ENCODE measurements at regions not wholly inside any gene's neighbourhood (a gene's known extent, or its start where the extent isn't known, plus 50 kb on each side); places are given as distances from the start of the nearest gene placed in this dataset.
"Not testable (repeated sequence)": the region's sequence is repeated elsewhere in the genome, so short reads cannot be mapped to it uniquely, and the experiment has no call there.

DNA sequence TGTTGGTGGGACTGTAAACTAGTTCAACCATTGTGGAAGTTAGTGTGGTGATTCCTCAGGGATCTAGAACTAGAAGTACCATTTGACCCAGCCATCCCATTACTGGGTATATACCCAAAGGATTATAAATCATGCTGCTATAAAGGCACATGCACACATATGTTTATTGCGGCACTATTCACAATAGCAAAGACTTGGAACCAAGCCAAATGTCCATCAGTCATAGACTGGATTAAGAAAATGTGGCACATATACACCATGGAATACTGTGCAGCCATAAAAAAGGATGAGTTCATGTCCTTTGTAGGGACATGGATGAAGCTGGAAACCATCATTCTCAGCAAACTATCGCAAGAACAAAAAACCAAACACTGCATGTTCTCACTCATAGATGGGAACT, 334.5 kb upstream of the SPRY2 start:
- H3K36me3 ChIP-seq (ENCODE audit: insufficient read depth, low read length); H3K27ac ChIP-seq (ENCODE audit: low read depth, low read length); H3K4me3 ChIP-seq (ENCODE audit: low read length in 2 of 2); intact Hi-C loops (cut with micrococcal nuclease); H3K27ac Mint-ChIP-seq; H3K4me1 ChIP-seq (ENCODE audit: insufficient read depth, low read length); H3K4me1 Mint-ChIP-seq; H3K36me3 Mint-ChIP-seq; H3K4me3 Mint-ChIP-seq; CTCF ChIA-PET (ENCODE audit: partially characterized antibody); H3K27me3 ChIP-seq (ENCODE audit: insufficient read depth, low read length); DNase-seq; POLR2A ChIA-PET (ENCODE audit: partially characterized antibody); H3K27me3 Mint-ChIP-seq; H3K9me3 ChIP-seq (ENCODE audit: control insufficient read depth in 1 of 2, low read length in 2 of 2): not testable (repeated sequence)
- H3K9me3 Mint-ChIP-seq: peaks cover 0 to 33% (median 11%) of the 10 kb centered on the region in 8 donors

- H3K27ac ChIP-seq (ENCODE audit: low read depth, low read length): no peak overlapping the region
- H3K4me3 ChIP-seq (ENCODE audit: low read length in 2 of 2): no peak overlapping the region
- H3K36me3 ChIP-seq (ENCODE audit: insufficient read depth, low read length): no peaks in the 10 kb centered on the region
- H3K27me3 ChIP-seq (ENCODE audit: insufficient read depth, low read length): no peaks in the 10 kb centered on the region
- ChIA-PET POLR2A (ENCODE audit: partially characterized antibody) (no interaction called here), CTCF (ENCODE audit: partially characterized antibody) (no interaction called here)
- H3K36me3 Mint-ChIP-seq: no peaks in the 10 kb centered on the region
- intact Hi-C loops (cut with micrococcal nuclease): no loop called here
- H3K27ac Mint-ChIP-seq: no peak overlapping the region
- H3K4me1 Mint-ChIP-seq: no peaks in the 10 kb centered on the region
- H3K9me3 Mint-ChIP-seq: peaks cover 0 to 27% (median 4%) of the 10 kb centered on the region in 8 donors
- peaks cover 0 to 1% of the 10 kb centered on the region in 2 donors for H3K27me3 Mint-ChIP-seq
- no peak for DNase-seq
- H3K9me3 ChIP-seq (ENCODE audit: control insufficient read depth in 1 of 2, low read length in 2 of 2): no peaks in the 10 kb centered on the region
- H3K4me1 ChIP-seq (ENCODE audit: insufficient read depth, low read length): no peaks in the 10 kb centered on the region
- H3K4me3 Mint-ChIP-seq: no peak overlapping the region
Observed at GRCh38 chr13:80671773-80672172, 330.8 kb upstream of the SPRY2 start.

DNA sequence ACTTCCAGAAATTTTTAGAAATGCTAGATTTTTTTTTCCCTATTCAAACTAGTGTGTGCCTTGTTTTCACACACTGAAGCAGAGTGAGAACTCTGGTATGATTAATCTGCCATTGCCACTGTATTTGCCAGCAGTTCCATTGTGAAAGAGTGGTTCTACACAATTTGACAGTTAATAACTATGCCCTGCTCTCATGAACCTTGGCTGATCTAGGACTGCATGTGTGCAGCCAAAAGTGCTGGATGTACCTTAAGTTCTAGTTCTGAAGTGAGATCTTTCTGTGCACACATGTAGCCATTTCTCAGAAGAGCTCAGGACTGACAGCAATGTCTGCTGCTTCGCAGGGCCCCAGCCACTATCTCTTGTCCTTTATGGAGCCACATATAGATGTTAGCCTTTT, 328.2 kb upstream of the SPRY2 start:
- no peak for DNase-seq
- ChIA-PET POLR2A (ENCODE audit: partially characterized antibody) (no interaction called here), CTCF (ENCODE audit: partially characterized antibody) (no interaction called here)
- no peak overlapping the region for H3K27ac Mint-ChIP-seq
- H3K36me3 ChIP-seq (ENCODE audit: insufficient read depth, low read length): no peaks in the 10 kb centered on the region
- H3K9me3 Mint-ChIP-seq: peaks cover 0 to 27% (median 9%) of the 10 kb centered on the region in 8 donors
- no peaks in the 10 kb centered on the region for H3K27me3 ChIP-seq (ENCODE audit: insufficient read depth, low read length)
- no peak overlapping the region for H3K27ac ChIP-seq (ENCODE audit: low read depth, low read length)
- no peaks in the 10 kb centered on the region for H3K27me3 Mint-ChIP-seq
- no peaks in the 10 kb centered on the region for H3K36me3 Mint-ChIP-seq
- H3K9me3 ChIP-seq (ENCODE audit: control insufficient read depth in 1 of 2, low read length in 2 of 2): no peaks in the 10 kb centered on the region
- H3K4me1 Mint-ChIP-seq: no peaks in the 10 kb centered on the region
- intact Hi-C loops (cut with micrococcal nuclease): no loop called here
- no peak overlapping the region for H3K4me3 ChIP-seq (ENCODE audit: low read length in 2 of 2)
- no peak overlapping the region for H3K4me3 Mint-ChIP-seq
- H3K4me1 ChIP-seq (ENCODE audit: insufficient read depth, low read length): no peaks in the 10 kb centered on the region

DNA sequence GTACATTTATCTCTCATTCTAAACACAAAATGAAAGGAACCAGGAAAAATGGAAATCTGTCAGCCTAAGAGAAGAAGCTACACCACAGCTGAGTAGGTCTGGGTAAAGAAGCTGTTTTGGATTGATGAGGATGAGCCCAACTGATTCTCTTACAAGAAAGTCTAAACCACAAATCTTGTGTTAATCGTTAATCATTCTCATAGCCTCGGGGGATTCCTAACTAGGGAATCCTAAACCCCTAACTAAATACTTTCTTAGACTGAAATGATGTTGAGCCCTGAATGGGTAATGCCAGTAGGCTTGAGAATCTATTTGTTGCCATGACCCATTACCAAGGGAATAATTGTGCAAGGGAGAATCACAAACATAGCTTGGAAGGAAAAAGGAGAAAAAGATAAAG, 327.5 kb upstream of the SPRY2 start:
- Mint-ChIP-seq H3K27me3 (no peaks in the 10 kb centered on the region), H3K9me3 (peaks cover 0 to 21% (median 8%) of the 10 kb centered on the region in 8 donors), H3K4me1 (no peaks in the 10 kb centered on the region), H3K27ac (no peak overlapping the region), H3K4me3 (no peak overlapping the region), H3K36me3 (no peaks in the 10 kb centered on the region)
- H3K4me3 ChIP-seq (ENCODE audit: low read length in 2 of 2): no peak overlapping the region
- H3K27me3 ChIP-seq (ENCODE audit: insufficient read depth, low read length): no peaks in the 10 kb centered on the region
- CTCF ChIA-PET (ENCODE audit: partially characterized antibody): no interaction called here
- H3K36me3 ChIP-seq (ENCODE audit: insufficient read depth, low read length): no peaks in the 10 kb centered on the region
- no peak overlapping the region for H3K27ac ChIP-seq (ENCODE audit: low read depth, low read length)
- DNase-seq: no peak
- intact Hi-C loops (cut with micrococcal nuclease): no loop called here
- H3K4me1 ChIP-seq (ENCODE audit: insufficient read depth, low read length): no peaks in the 10 kb centered on the region
- H3K9me3 ChIP-seq (ENCODE audit: control insufficient read depth in 1 of 2, low read length in 2 of 2): no peaks in the 10 kb centered on the region
- POLR2A ChIA-PET (ENCODE audit: partially characterized antibody): no interaction called here

- H3K27ac Mint-ChIP-seq: no peak overlapping the region
- no peaks in the 10 kb centered on the region for H3K36me3 Mint-ChIP-seq
- H3K4me3 Mint-ChIP-seq: no peak overlapping the region
- intact Hi-C loops (cut with micrococcal nuclease): no loop called here
- H3K27me3 ChIP-seq (ENCODE audit: insufficient read depth, low read length): no peaks in the 10 kb centered on the region
- no peaks in the 10 kb centered on the region for H3K36me3 ChIP-seq (ENCODE audit: insufficient read depth, low read length)
- H3K4me3 ChIP-seq (ENCODE audit: low read length in 2 of 2): no peak overlapping the region
- CTCF ChIA-PET (ENCODE audit: partially characterized antibody): no interaction called here
- POLR2A ChIA-PET (ENCODE audit: partially characterized antibody): no interaction called here
- H3K9me3 ChIP-seq (ENCODE audit: control insufficient read depth in 1 of 2, low read length in 2 of 2): no peaks in the 10 kb centered on the region
- H3K27me3 Mint-ChIP-seq: no peaks in the 10 kb centered on the region
- DNase-seq: no peak
- H3K4me1 Mint-ChIP-seq: no peaks in the 10 kb centered on the region
- H3K27ac ChIP-seq (ENCODE audit: low read depth, low read length): no peak overlapping the region
- H3K4me1 ChIP-seq (ENCODE audit: insufficient read depth, low read length): no peaks in the 10 kb centered on the region
- peaks cover 0 to 23% (median 9%) of the 10 kb centered on the region in 8 donors for H3K9me3 Mint-ChIP-seq
Observed at GRCh38 chr13:80666782-80667552, 326.0 kb upstream of the SPRY2 start.

GRCh38 chr13:80665792-80666333, 324.9 kb upstream of the SPRY2 start:
- POLR2A ChIA-PET (ENCODE audit: partially characterized antibody): no interaction called here
- peaks cover 0 to 13% (median 5%) of the 10 kb centered on the region in 8 donors for H3K9me3 Mint-ChIP-seq

DNA sequence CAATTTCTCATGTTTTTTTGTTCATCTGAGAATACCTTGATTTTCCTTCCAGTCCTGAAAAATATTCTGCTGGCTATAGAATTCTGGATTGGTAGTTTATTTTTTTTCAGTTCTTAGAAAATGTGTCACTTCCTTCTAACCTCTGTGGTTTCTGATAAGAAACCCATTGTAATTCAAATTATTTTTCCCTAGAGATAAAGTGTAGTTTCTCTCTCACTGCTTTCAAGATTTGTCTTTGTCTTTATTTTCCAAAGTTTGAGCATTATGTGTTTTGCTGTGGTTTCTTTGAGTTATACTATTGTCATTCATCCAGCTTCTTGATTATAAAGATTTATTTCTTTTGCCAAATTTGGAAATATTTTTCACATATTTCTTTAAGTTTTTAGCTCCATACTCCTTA, 324.0 kb upstream of the SPRY2 start:
- Mint-ChIP-seq H3K9me3 (peaks cover 0 to 16% (median 5%) of the 10 kb centered on the region in 8 donors), H3K27me3 (no peaks in the 10 kb centered on the region), H3K4me3 (no peak overlapping the region), H3K4me1 (no peaks in the 10 kb centered on the region), H3K27ac (no peak overlapping the region), H3K36me3 (no peaks in the 10 kb centered on the region)
- no peak for DNase-seq
- no peak overlapping the region for H3K27ac ChIP-seq (ENCODE audit: low read depth, low read length)
- ChIA-PET CTCF (ENCODE audit: partially characterized antibody) (no interaction called here), POLR2A (ENCODE audit: partially characterized antibody) (no interaction called here)
- H3K4me1 ChIP-seq (ENCODE audit: insufficient read depth, low read length): no peaks in the 10 kb centered on the region
- H3K27me3 ChIP-seq (ENCODE audit: insufficient read depth, low read length): no peaks in the 10 kb centered on the region
- intact Hi-C loops (cut with micrococcal nuclease): no loop called here
- H3K9me3 ChIP-seq (ENCODE audit: control insufficient read depth in 1 of 2, low read length in 2 of 2): no peaks in the 10 kb centered on the region
- no peaks in the 10 kb centered on the region for H3K36me3 ChIP-seq (ENCODE audit: insufficient read depth, low read length)
- no peak overlapping the region for H3K4me3 ChIP-seq (ENCODE audit: low read length in 2 of 2)

More at GRCh38 chr13:80665792-80666333, 324.9 kb upstream of the SPRY2 start:
- no peaks in the 10 kb centered on the region for H3K9me3 ChIP-seq (ENCODE audit: control insufficient read depth in 1 of 2, low read length in 2 of 2)
- intact Hi-C loops (cut with micrococcal nuclease): no loop called here
- H3K27ac Mint-ChIP-seq: no peak overlapping the region
- H3K27ac ChIP-seq (ENCODE audit: low read depth, low read length): no peak overlapping the region
- no peak for DNase-seq
- CTCF ChIA-PET (ENCODE audit: partially characterized antibody): no interaction called here
- H3K4me3 Mint-ChIP-seq: no peak overlapping the region
- no peaks in the 10 kb centered on the region for H3K36me3 Mint-ChIP-seq
- H3K36me3 ChIP-seq (ENCODE audit: insufficient read depth, low read length): no peaks in the 10 kb centered on the region
- H3K4me1 ChIP-seq (ENCODE audit: insufficient read depth, low read length): no peaks in the 10 kb centered on the region
- no peak overlapping the region for H3K4me3 ChIP-seq (ENCODE audit: low read length in 2 of 2)
- H3K4me1 Mint-ChIP-seq: no peaks in the 10 kb centered on the region
- no peaks in the 10 kb centered on the region for H3K27me3 ChIP-seq (ENCODE audit: insufficient read depth, low read length)
- H3K27me3 Mint-ChIP-seq: no peaks in the 10 kb centered on the region

All from CD4-positive, alpha-beta memory T cell (primary cell).